Fibroblast of upper back skin (primary cell): ENCODE measurements at regions not wholly inside any gene's neighbourhood (a gene's known extent, or its start where the extent isn't known, plus 50 kb on each side); places are given as distances from the start of the nearest gene placed in this dataset.
"Not testable (repeated sequence)": the region's sequence is repeated elsewhere in the genome, so short reads cannot be mapped to it uniquely, and the experiment has no call there.

Experiments
- DNase-seq: peaks from one replicate; pipeline ENCODE4 v3.0.0-alpha.2; 2013

DNA sequence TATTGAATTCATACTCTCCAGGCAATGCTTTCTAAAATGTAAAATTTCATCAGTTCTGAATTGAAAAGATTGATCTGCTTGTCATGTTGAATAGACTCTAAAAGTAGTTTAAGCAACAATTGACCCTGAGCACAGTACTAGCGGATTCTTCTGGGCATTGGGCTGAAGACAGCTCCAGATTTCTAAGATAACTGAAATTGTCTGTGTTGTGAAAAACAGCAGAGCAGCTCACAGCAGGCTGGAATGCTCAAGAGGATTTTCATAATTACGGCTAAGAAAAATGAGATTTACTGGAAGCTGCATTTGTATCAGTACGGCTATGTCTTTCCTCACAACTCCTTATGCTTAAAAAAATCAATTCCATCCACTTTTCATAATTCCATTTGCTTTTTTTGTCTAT lies 373.7 kb downstream of the HACE1 start:
- no peak for DNase-seq

DNA sequence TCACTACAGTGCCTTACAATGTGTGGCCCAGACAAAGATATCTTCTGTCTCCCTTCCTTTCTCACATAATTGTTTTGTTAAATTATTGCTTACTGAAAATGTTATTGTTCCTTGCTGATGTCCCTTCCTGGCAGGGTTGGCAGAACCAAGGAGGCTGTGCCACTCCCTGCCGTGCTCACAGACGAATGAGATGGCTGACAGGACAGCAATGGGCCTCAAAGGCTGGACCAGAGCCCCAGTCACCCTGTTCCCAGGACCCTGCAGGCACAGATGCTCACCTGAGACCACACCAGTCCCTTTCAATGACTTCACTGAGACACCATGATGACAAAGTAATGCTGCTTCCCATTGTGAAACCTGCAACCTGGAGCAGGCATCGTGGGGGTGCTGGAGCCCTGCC lies 375.1 kb downstream of the HACE1 start:
- DNase-seq = no peak

DNA sequence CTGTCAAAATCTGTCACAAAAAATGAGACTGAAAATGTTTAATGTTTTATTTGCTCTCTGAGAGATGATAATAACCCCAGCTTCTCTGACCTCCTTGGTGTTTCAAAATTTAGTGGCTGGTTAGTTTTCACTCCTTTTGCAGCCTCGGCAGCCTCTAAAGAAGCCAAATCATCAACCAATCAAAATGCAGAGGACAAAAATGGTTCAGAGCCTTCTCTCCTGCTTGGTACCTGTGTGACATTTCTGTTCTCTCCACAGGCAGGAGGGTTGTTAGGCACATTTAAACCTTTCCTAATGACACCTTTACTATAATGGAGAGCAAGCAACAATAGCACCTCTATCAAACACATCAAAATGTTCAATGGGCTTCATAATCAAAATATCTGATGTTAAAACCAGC lies 375.5 kb downstream of the HACE1 start:
- no peak for DNase-seq

DNA sequence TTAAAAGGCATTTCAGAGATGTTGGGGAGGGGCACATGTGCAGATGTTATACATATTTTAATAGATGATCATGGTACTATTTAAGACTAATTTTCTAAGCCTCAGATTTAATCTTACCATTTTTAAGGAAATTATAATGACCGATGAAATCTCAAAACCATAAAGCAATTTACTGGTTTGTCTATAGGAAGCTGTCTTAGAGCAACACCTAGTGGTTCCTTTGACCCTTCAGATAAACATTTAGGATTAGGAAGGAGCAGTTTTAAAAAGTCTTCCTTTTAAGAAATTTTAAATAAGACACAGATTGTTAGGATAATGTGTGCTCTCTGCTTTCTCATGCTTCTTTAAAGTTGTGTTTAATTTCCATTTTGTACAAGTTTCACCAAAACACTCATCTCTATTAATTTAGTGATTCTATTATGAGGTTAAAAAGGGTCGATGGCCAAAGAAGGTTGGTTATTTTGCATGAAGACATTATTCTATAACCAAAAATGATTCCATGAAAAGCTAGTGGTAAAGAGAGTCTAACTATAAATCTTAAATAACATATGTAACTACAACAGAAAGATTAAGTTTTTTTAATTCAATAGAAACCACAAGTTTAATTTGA lies 376.4 kb downstream of the HACE1 start:
- peak; percentile 11 for DNase-seq

DNA sequence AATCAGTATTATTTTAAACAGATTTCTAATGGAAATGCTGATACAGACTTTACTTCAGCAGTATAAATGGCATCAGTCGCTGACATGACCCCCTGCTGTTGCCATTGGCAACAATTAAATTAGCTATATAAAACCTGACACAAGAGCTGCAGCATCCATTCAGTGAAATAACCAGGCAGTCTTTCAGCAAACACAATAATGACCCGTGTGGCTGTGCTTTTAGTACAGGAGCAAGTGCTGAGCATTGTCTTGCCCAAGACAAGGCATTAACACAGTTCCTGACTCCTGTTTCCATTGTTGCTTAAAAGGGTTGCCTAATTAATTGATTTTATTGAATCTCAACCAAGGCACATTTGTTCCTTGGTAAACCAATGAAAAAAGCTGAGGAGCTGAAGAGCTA lies 382.1 kb downstream of the HACE1 start:
- no peak for DNase-seq

DNA sequence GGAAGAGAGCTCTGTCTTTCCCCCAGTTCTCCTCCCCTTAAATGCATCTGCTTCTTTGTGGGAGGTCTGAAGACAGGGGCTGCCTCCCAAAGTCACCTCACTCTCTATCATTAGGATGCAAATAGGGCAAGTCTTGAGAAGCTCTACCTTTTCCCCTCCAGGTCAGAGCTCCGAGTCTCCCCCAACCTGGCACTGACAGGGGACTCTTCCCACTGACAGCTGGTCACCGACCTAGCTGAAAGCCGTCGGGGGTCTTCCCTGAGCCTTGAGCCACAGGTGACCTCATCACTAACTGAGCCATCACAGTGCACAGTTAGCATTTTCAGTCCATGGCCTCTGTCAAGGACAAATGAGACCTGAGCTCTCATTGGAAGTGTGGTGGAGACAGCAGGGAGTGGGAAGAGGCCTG lies 386.7 kb downstream of the HACE1 start:
- no peak for DNase-seq

DNA sequence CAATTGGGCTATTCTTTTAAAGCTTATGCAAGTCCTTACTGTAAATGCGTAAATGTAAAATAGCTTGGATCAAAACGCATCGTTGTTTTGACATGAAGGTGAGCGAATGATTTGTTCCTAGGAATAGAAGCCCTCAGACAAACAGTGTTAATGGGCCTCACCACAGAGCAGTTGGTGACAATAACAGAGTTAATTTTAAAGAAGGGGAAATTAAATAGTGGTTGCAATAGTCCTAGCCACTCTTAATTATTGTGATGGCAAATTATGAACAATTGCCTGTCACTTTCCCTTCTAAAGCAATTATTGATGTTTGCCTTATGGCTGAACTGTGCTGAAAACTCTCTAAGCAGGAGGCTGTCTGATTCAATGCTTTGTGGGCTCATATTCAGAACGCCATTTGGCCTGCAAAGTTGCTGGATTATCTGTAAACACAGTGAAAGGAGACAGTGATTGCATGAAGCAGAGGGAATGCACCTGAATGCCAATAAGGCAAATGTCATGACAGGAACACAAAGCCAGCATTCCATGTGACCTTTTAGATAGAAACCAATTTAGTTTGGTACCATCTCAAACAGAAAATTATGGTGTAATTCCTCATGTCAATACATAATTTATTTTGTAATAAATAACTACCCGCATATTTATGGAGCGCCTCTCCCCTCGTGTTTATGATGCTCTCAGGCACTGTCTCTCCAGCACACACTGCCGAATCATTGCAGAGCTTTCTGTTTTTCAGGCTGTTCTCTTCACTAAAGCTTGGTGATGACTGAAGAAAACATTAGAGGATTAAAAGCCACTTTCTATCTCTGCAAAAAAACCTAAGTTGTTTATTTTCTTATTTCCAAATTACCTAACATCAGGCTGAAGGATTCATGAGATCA lies 387.5 kb downstream of the HACE1 start:
- DNase-seq = no peak

DNA sequence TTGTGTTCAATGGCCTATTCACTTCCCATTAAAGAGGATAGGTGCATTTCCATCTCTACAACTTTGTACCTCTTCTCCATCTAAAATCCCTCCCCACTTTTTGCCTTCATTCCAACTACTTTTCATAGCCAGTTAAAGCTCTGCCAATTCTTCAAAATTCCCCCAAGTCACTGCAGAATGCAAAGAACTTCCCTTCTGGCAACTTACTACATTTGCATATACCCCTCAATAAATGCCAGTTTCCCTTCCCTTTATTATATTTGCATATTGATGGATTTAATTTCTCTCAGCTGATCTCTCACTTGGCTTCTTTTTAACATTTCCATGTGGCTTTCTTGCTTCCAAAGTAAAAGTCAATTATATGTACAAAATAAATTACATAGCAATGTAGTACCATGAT lies 393.4 kb downstream of the HACE1 start:
- no peak for DNase-seq

DNA sequence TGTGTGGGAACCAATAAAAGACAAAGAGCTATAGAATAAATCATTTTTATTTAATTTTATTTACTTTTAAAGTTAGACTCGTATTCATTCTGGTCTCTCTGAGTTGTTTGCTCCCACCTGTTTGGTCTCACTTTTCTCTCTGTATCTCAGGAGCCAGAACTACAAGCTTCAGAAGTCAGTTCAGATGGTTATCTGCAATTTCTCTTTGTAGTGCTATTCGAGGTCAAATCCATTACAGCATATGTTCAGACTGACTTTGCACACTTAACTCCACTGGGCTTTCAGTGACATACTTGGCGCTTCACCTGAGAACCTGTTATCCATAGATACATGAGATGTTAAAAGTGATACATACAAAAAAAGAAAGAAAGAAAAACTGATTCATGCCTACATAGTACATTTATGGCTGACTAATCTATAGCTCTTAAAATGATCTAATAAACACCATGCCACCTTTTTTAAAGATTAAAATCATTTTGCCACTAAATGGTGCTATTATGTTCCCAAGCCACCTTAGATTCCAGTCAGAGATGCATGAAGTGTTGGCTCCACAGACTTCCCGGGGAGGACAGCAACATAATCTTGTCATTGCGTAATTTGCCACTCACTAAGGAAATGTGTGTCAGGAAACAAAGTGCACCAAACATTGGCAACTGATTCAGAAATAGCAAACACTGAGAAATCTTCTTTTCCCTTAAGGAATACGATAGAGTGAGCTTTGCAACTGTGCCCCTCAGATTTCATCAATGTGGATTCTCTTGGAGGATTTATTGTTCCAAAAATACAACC lies 396.7 kb downstream of the HACE1 start:
- DNase-seq = no peak

DNA sequence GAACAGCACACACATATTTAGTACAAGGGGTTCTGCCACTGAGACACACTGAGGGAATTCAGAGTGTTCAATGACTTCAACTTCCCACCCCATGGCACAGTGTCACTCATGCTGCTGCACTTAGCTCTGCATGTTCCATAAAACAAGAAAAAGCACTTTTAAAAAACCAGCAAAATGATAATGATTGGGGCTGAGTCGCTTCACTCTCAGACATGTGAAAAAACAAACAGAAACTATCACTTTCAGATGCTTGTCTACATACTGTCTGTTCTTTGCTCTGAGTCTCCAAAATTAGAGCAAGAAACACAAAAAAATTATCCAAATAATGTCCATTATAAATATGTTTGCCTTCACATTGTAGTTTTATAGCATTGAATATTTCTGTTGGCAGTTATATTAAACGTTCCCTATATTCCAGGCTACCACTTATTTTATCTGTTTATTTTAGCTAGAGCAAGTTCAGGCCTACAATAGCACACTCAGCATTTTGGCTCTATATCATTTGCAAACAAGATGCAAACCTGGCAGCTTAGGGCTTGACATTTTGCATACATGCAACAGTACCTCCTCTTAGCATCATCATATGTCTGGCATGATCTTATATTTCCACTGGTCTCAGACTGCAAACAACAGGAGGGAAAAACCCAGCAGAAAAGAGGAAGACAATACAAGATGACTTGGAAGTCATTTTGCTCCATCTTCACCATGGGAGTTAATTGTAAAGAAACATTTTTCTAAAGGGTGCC lies 398.8 kb downstream of the HACE1 start:
- no peak for DNase-seq

DNA sequence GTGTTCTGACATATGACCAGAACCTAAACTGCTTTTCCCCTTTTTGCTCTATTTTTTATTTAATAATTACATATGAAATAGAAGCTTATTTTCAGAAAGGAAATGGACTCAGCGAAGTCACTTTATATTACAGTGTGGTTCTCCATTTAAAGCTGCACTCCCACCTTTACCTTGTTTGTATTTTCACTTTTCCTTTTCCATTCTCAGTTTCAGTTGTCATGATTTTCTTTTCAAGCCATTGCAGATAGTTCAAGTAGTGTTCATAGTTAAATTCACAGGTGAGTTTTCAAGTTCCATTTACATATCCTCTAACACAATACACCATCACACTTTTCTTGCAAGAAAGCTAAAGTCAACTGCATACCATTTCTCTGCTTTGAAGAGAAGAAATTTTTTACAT lies 400.2 kb downstream of the HACE1 start:
- DNase-seq = no peak

DNA sequence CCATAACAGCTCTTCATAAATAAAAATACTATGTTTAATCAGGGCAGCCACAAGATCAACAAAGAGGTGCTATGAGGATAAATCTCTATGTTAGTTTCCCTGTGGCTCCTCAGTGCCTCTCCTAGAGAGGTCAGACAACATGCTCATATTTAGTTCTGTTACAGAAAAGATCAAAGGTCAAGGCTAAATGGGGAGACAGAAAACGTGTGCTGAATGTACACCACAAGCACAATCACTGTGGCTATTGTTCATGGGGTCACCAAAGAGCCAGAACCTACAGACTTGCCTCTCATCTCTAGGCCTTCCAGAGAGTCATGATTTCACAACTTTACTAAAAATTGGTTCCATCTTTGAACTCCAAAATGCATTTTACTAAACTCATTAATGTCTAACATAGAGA lies 409.8 kb downstream of the HACE1 start:
- DNase-seq = no peak

DNA sequence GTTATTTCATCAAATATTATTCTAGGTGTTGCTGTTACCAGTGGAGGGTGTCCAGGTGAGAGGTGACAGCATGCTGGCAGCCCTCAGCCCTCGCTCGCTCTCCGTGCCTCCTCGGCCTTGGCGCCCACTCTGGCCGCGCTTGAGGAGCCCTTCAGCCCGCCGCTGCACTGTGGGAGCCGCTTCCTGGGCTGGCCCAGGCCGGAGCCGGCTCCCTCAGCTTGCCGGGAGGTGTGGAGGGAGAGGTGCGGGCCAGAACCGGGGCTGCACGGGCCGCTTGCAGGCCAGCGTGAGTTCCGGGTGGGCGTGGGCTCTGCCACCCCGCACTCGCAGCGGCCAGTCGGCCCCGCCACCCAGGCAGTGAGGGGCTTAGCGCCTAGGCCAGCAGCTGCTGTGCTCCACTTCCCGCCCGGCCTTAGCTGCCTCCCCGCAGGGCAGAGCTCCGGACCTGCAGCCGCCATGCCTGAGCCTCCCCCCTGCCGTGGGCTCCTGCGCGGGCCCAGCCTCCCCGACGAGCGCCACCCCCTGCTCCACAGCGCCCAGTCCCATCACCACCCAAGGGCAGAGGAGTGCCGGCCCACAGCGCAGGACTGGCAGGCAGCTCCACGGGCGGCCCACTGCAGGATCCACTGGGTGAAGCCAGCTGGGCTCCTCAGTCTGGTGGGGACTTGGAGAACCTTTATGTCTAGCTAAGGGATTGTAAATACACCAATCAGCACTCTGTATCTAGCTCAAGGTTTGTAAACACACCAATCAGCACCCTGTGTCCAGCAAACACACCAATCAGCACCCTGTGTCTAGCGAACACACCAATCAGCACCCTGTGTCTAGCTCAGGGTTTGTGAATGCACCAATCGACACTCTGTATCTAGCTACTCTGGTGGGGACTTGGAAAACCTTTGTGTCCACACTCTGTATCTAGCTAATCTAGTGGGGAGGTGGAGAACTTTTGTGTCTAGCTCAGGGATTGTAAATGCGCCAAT lies 413.3 kb downstream of the HACE1 start:
- DNase-seq = not testable (repeated sequence)

DNA sequence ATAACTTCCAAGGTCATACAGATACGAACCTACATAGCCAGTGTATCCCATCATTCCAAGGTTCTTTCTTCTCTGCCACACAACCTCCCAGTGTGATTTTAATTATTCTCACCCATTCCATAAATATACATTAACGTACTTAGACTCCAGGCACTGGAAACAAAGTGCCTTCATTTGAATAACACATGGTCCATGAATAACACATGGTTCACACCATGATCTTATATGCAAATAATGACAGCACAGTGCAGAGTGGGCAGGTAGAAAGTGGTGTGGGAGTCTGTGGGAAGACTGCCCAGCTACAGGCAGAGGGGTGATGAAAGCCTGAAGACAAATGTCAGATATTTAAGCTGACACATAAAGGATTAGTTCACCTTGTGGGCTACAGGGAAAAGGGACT lies 425.2 kb downstream of the HACE1 start:
- DNase-seq = no peak

DNA sequence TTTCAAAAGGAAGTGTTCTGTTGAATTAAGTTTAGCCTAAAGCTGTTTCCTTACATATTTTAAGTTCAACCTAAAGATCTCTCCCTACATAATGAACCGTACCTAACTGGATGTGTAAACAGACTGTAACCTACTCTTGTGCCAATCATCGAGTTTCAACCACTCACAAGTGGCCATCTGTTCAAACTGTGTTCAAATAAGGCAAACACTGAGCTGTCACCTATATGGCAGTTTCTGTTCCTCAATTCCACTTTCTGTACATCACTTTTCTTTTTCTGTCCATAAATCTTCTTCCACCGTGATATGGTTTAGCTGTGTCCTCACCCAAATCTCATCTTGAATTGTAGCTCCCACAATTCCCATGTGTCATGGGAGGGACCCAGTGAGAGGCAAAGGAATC lies 428.6 kb downstream of the HACE1 start:
- DNase-seq = no peak

DNA sequence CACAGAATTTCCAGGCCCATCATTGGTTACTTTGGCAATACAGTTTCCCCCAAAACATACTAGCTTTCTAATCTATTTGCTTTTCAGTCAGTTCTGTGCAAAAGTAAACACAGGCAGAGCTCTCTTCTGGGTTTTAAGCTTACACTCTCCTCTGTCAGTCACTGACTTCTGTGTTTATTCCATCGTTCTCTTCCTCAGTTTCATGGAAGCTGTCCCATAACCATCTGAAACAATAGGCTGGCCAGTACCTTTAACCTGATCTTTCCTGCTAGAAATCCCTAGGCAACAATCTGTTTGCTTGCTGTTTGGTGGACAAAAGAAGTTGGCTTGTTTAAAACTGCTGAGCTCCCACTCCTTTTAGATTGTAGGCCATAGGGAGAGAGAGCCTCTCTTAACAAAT lies 431.5 kb downstream of the HACE1 start:
- no peak for DNase-seq

DNA sequence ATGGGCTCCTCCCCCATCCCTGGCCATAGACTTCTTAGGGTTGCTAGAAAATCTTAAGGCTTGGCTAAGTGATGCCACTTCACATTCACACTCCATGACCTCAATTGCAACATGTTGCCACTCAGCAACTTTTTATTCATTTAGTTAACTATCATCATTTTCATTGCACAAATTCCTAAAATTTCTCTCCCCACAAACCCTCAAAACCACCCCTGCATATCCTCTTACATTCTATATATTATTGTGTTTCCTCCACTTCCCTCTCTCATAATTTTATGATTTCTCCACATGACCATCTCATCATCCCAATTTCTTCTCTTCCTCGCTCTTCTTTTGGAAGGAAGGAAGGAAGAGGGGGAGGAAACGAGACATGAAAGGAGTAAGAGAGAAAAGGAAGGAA lies 436.0 kb downstream of the HACE1 start:
- no peak for DNase-seq

DNA sequence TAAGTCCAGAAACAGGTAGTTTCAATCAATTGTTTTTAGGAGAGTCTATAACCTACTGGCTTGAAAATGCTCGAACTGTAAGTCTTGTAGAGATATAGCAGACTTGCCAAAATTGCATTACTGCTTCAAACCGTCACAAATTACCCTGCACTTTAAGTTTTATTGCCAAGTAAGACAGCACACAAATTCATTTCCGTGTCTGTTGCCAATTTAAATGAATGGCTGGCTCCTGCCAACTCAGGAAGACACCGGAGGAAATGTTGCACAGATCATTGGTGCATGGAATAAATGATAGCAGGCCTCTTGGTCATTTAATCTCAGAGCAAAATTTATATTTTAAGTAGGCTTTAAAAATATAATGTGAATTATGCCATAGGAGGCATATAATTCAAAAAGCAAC lies 438.1 kb downstream of the HACE1 start:
- no peak for DNase-seq

DNA sequence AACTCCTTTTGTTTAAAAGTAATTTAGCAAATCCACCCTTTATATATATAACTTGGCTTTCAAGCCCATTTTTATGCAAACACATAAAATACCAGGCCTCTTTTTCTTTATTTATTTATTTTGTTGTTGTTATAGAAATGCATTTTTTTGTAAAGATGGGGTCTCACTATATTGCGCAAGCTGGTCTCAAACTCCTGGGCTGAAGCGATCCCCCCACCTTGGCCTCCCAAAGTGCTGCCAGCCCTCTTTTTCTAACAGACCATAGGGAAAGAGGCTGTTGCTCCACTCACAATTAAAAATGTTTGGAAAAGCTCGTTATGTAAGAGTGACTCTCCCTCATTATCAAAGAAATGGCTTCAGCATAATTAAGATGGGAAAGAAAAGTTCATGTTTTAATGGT lies 440.9 kb downstream of the HACE1 start:
- DNase-seq = no peak

DNA sequence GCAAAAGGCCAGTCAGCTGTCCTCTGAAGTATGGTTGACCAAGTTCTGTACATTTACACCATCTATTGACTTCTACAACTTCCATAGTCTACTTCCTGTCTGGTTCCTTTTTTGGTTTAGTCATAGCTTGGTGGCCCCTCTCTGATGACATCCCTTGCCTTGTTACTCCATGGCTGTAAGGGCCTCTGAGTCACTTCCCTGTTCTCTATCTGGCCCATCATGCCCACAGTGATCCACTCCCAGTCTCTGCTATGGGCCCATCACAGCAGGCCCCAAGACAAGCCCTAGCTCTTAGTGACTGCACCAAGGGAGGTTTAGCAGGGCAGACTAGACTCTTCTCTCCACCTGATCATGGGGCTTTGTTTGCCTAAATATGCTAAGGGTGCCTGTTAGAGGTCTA lies 441.6 kb downstream of the HACE1 start:
- DNase-seq = no peak

DNA sequence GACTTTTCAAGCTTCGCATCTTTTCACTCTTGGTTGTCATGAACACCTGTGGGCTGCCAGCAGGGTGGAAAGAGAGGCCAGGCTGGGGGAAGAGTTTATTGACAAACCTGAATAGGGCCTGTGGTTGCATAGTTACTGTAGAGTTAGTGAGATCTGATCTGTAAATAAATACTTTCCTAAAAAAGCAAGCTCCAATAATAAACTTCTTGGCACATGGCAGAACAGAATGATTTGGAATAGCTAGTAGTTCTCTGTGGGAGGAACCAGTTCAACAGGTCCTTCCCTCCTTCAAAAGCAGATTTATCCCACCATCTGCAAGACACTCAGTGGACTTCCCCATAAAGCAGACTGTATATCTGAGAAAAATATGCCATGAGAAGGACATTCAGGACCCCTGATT lies 445.0 kb downstream of the HACE1 start:
- DNase-seq = no peak

DNA sequence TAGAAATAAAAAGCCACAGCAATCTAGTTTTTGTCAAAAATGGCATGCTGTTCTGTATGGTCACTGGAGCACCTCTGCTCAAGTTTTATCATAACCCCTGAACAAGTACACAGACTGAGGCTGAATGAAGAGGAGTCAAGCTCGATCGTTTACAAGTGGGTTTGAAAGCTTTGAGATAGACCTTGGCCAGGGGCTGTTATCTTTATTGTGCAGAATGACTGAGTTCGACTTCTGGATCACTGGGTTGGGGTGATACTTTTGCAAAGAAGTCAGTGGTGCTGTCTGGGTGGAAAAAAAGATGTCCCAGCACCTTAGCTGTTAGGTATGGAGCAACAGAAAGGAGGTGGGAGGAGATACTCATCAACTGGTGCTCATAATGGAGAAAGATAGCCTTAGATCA lies 446.0 kb downstream of the HACE1 start:
- DNase-seq = no peak
